PFSK-1 (cell line): ENCODE measurements at regions not wholly inside any gene's neighbourhood (a gene's known extent, or its start where the extent isn't known, plus 50 kb on each side); places are given as distances from the start of the nearest gene placed in this dataset.

Source experiments
- FOXP2 ChIP-seq: optimal IDR thresholded peaks from 2 replicates; pipeline ENCODE3; 2011; ENCODE audit warnings: borderline replicate concordance, control low read depth, inconsistent platforms; ENCODE audit not compliant: insufficient read depth; ENCODE audit errors: extremely low read length, extremely low read depth
- POLR2AphosphoS5 ChIP-seq: IDR thresholded peaks from 2 replicates; pipeline ENCODE4 v1.6.1; 2012; ENCODE audit warnings: low read depth, mild to moderate bottlenecking, control low read depth, low read length, moderate library complexity
- REST ChIP-seq, 2 experiments: IDR thresholded peaks; 2 replicates each; pipeline versions ENCODE4 v1.6.1 to v1.8.0; 2011 to 2012; ENCODE audit warnings: low read depth in 2 of 2, low read length in 2 of 2, control low read depth in 1 of 2, inconsistent platforms in 1 of 2, mild to moderate bottlenecking in 1 of 2, moderate library complexity in 1 of 2; ENCODE audit not compliant: insufficient read depth in 1 of 2
- SIN3A ChIP-seq: IDR thresholded peaks from 2 replicates; pipeline ENCODE4 v1.6.1; 2012; ENCODE audit warnings: mild to moderate bottlenecking, low read length, moderate library complexity, borderline replicate concordance; ENCODE audit not compliant: insufficient read depth
- TAF1 ChIP-seq: IDR thresholded peaks from 2 replicates; pipeline ENCODE4 v1.6.1; 2012; ENCODE audit warnings: low read length, control low read depth, borderline replicate concordance; ENCODE audit not compliant: insufficient read depth

- TF ChIP-seq FOXP2 = no peak
- TF ChIP-seq POLR2AphosphoS5 = no peak
- TF ChIP-seq SIN3A = no peak
- no peak for TF ChIP-seq REST (IDR thresholded peaks at IDR 0.05; ENCODE audit: insufficient read depth in 1 of 2, low read depth in 2 of 2, low read length in 2 of 2)
- no peak for TF ChIP-seq TAF1
Observed at GRCh38 chr12:114931025-114931424, 247.1 kb upstream of the TBX3 start.

DNA sequence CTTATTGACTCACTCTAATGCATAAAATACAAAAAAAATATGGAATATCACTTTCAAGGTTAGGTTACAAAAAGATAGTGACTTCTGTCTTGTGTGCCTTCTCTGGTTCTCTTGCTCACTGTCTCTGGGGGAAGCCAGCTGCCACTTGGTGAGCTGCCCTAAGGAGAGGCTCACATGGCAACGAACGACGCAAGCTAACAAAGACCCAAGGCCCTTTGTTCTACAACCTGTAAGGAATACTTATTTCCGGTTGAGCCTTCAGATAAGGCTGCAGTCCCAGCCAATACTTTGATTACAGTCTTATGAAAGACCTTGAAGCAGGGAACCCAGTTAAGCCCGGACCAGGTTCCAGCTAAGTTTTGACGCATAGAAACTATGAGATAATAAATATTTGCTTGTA, 242.4 kb upstream of the TBX3 start:
- TF ChIP-seq FOXP2 (no peak), POLR2AphosphoS5 (no peak), SIN3A (no peak), TAF1 (no peak), REST (IDR thresholded peaks at IDR 0.05; ENCODE audit: insufficient read depth in 1 of 2, low read depth in 2 of 2, low read length in 2 of 2) (no peak)

DNA sequence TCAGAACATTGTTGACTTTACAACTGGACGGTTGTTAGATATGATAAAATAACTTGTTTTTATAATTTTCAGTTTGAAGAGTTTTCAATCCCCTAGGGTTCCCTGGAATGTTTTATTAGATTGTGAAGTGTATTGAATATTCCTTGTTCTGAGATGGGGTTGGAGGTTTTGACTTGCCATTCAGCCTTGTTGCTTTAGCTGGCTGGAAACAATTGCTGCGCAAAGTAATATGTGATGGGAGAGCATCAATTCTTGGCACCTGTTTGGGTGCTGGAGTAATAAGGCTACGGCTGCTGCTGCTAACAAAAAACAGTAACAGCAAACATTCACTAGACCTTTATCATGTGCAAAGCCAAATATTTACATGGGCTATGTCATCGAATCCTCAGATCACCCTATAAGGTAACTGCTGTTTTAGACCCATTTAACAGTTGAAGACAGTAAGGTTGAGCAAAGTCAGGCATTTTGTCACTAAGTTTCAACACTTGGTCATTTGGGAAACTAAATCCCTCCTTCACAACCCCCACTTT, 241.0 kb upstream of the TBX3 start:
- TF ChIP-seq REST (IDR thresholded peaks at IDR 0.05; ENCODE audit: insufficient read depth in 1 of 2, low read depth in 2 of 2, low read length in 2 of 2) = no peak
- TF ChIP-seq SIN3A = no peak
- no peak for TF ChIP-seq FOXP2
- no peak for TF ChIP-seq POLR2AphosphoS5
- no peak for TF ChIP-seq TAF1

GRCh38 chr12:114921781-114922180, 237.8 kb upstream of the TBX3 start:
- TF ChIP-seq TAF1 = no peak
- no peak for TF ChIP-seq FOXP2
- TF ChIP-seq SIN3A = no peak
- no peak for TF ChIP-seq POLR2AphosphoS5
- no peak for TF ChIP-seq REST (IDR thresholded peaks at IDR 0.05; ENCODE audit: insufficient read depth in 1 of 2, low read depth in 2 of 2, low read length in 2 of 2)
